CD4-positive, alpha-beta memory T cell (primary cell): ENCODE measurements at regions not wholly inside any gene's neighbourhood (a gene's known extent, or its start where the extent isn't known, plus 50 kb on each side); places are given as distances from the start of the nearest gene placed in this dataset.

Source experiments
- CTCF ChIA-PET: fragments of 350-600 bp; sonication (Branson Sonifier 250); formaldehyde crosslinking; loops from one replicate; lab custom pipeline; 2021; ENCODE audit warnings: inconsistent platforms; ENCODE audit not compliant: partially characterized antibody; lab: Charles Lee
- POLR2A ChIA-PET: fragments of 350-600 bp; sonication (Branson Sonifier 250); formaldehyde crosslinking; loops from one replicate; lab custom pipeline; 2021; ENCODE audit not compliant: partially characterized antibody; lab: Charles Lee
- DNase-seq, 5 donors: peaks; one replicate each; pipeline versions ENCODE4 v3.0.0 to v3.0.0-alpha.2; 2020 to 2022; ENCODE audit warnings: mixed read lengths in 1 of 5
- H3K27ac ChIP-seq: one replicate; pipeline ENCODE4 v1.7.0; 2013; ENCODE audit warnings: low read depth, low read length
- H3K27me3 ChIP-seq: 2 replicates; pipeline ENCODE4 v1.7.0; 2013; ENCODE audit warnings: mild to moderate bottlenecking, low read length, moderate library complexity; ENCODE audit not compliant: insufficient read depth
- H3K36me3 ChIP-seq: 2 replicates; pipeline ENCODE4 v1.7.0; 2013; ENCODE audit warnings: mild to moderate bottlenecking, low read length, moderate library complexity; ENCODE audit not compliant: insufficient read depth
- H3K4me1 ChIP-seq: 2 replicates; pipeline ENCODE4 v1.7.0; 2013; ENCODE audit warnings: mild to moderate bottlenecking, low read length, moderate library complexity; ENCODE audit not compliant: insufficient read depth
- H3K4me3 ChIP-seq, 2 donors: one replicate each; pipeline ENCODE4 v1.7.0; 2013; ENCODE audit warnings: low read length in 2 of 2, mild to moderate bottlenecking in 1 of 2
- H3K9me3 ChIP-seq, 2 donors: one replicate each; pipeline ENCODE4 v1.7.0; 2013; ENCODE audit warnings: low read length in 2 of 2, control low read depth in 1 of 2; ENCODE audit not compliant: control insufficient read depth in 1 of 2
- H3K27ac Mint-ChIP-seq, 7 donors: one replicate each; pipeline ENCODE4 v1.8.0; 2020 to 2021; ENCODE audit warnings: mixed read lengths in 7 of 7, mild to moderate bottlenecking in 6 of 7, inconsistent platforms in 3 of 7, moderate library complexity in 3 of 7
- H3K27me3 Mint-ChIP-seq, 2 donors: one replicate each; pipeline ENCODE4 v1.8.0; 2020 to 2021; ENCODE audit warnings: mixed read lengths in 2 of 2
- H3K36me3 Mint-ChIP-seq, 2 donors: one replicate each; pipeline ENCODE4 v1.8.0; 2020 to 2021; ENCODE audit warnings: mixed read lengths in 2 of 2, inconsistent platforms in 1 of 2, mild to moderate bottlenecking in 1 of 2
- H3K4me1 Mint-ChIP-seq, 4 donors: one replicate each; pipeline ENCODE4 v1.8.0; 2020 to 2021; ENCODE audit warnings: mixed read lengths in 4 of 4, mild to moderate bottlenecking in 1 of 4
- H3K4me3 Mint-ChIP-seq, 8 donors: one replicate each; pipeline ENCODE4 v1.8.0; 2020 to 2021; ENCODE audit warnings: mixed read lengths in 8 of 8, mild to moderate bottlenecking in 7 of 8, moderate library complexity in 6 of 8, inconsistent platforms in 3 of 8
- H3K9me3 Mint-ChIP-seq, 8 donors: one replicate each; pipeline ENCODE4 v1.8.0; 2020 to 2021; ENCODE audit warnings: mixed read lengths in 8 of 8, mild to moderate bottlenecking in 5 of 8, inconsistent platforms in 3 of 8, moderate library complexity in 1 of 8
- intact Hi-C: fragments of 100-400 bp; cut with micrococcal nuclease; formaldehyde crosslinking; loops from one replicate; pipeline ENCODE4 v1.15.1; 2023

- H3K27me3 ChIP-seq = no peaks in the 10 kb centered on the region
- intact Hi-C loops = no loop called here
- ChIA-PET POLR2A (no interaction called here), CTCF (no interaction called here)
- no peaks in the 10 kb centered on the region for H3K36me3 ChIP-seq
- Mint-ChIP-seq H3K4me3 (no peak overlapping the region), H3K4me1 (no peaks in the 10 kb centered on the region), H3K27ac (no peak overlapping the region), H3K36me3 (no peaks in the 10 kb centered on the region), H3K27me3 (peaks cover 0 to 2% of the 10 kb centered on the region in 2 donors), H3K9me3 (peaks cover 0 to 18% (median 6%) of the 10 kb centered on the region in 8 donors)
- no peaks in the 10 kb centered on the region for H3K4me1 ChIP-seq
- no peak for DNase-seq
- no peaks in the 10 kb centered on the region for H3K9me3 ChIP-seq
- no peak overlapping the region for H3K27ac ChIP-seq
- H3K4me3 ChIP-seq = no peak overlapping the region
These were observed 61.2 kb upstream of the EEPD1 start for GRCh38 chr7:36091874-36092176.

- CTCF ChIA-PET = no interaction called here
- no peaks in the 10 kb centered on the region for H3K4me1 Mint-ChIP-seq
- Histone ChIP-seq H3K4me3 (no peak overlapping the region), H3K27me3 (no peaks in the 10 kb centered on the region), H3K27ac (no peak overlapping the region), H3K36me3 (no peaks in the 10 kb centered on the region), H3K4me1 (no peaks in the 10 kb centered on the region), H3K9me3 (no peaks in the 10 kb centered on the region)
- DNase-seq = no peak
- no peaks in the 10 kb centered on the region for H3K36me3 Mint-ChIP-seq
- H3K9me3 Mint-ChIP-seq = peaks cover 0 to 18% (median 6%) of the 10 kb centered on the region in 8 donors
- peaks cover 0 to 2% of the 10 kb centered on the region in 2 donors for H3K27me3 Mint-ChIP-seq
- intact Hi-C loops = no loop called here
- no peak overlapping the region for H3K4me3 Mint-ChIP-seq
- POLR2A ChIA-PET = no interaction called here
- H3K27ac Mint-ChIP-seq = no peak overlapping the region
These were observed 60.8 kb upstream of the EEPD1 start for GRCh38 chr7:36092221-36092771.

- H3K36me3 Mint-ChIP-seq = peaks cover 0 to 4% of the 10 kb centered on the region in 2 donors
- intact Hi-C loops = no loop called here
- no peak overlapping the region for H3K4me3 Mint-ChIP-seq
- CTCF ChIA-PET = no interaction called here
- Histone ChIP-seq H3K27ac (no peak overlapping the region), H3K4me1 (no peaks in the 10 kb centered on the region), H3K9me3 (no peaks in the 10 kb centered on the region), H3K36me3 (no peaks in the 10 kb centered on the region), H3K4me3 (no peak overlapping the region), H3K27me3 (no peaks in the 10 kb centered on the region)
- peaks cover 3 to 22% (median 16%) of the 10 kb centered on the region in 8 donors for H3K9me3 Mint-ChIP-seq
- no peaks in the 10 kb centered on the region for H3K4me1 Mint-ChIP-seq
- H3K27ac Mint-ChIP-seq = no peak overlapping the region
- H3K27me3 Mint-ChIP-seq = peaks cover 0 to 5% of the 10 kb centered on the region in 2 donors
- no peak for DNase-seq
- POLR2A ChIA-PET = no interaction called here
These were observed 56.5 kb upstream of the EEPD1 start for GRCh38 chr7:36096460-36097095.

GRCh38 chr7:36098096-36098495, 55.0 kb upstream of the EEPD1 start:
- DNase-seq = no peak
- Histone ChIP-seq H3K4me3 (no peak overlapping the region), H3K36me3 (no peaks in the 10 kb centered on the region), H3K27me3 (no peaks in the 10 kb centered on the region), H3K9me3 (no peaks in the 10 kb centered on the region), H3K27ac (no peak overlapping the region), H3K4me1 (no peaks in the 10 kb centered on the region)
- intact Hi-C loops = no loop called here
- H3K36me3 Mint-ChIP-seq = peaks cover 0 to 4% of the 10 kb centered on the region in 2 donors
- H3K4me3 Mint-ChIP-seq = no peak overlapping the region
- H3K4me1 Mint-ChIP-seq = no peaks in the 10 kb centered on the region
- H3K9me3 Mint-ChIP-seq = peaks cover 3 to 22% (median 16%) of the 10 kb centered on the region in 8 donors
- ChIA-PET POLR2A (no interaction called here), CTCF (no interaction called here)
- peaks cover 0 to 5% of the 10 kb centered on the region in 2 donors for H3K27me3 Mint-ChIP-seq
- H3K27ac Mint-ChIP-seq = peak overlapping the region in 1 of 7 donors; percentile 49

- H3K9me3 Mint-ChIP-seq = peaks cover 3 to 22% (median 16%) of the 10 kb centered on the region in 8 donors
- intact Hi-C loops = no loop called here
- Histone ChIP-seq H3K27ac (no peak overlapping the region), H3K4me1 (no peaks in the 10 kb centered on the region), H3K36me3 (no peaks in the 10 kb centered on the region), H3K4me3 (no peak overlapping the region), H3K9me3 (no peaks in the 10 kb centered on the region), H3K27me3 (no peaks in the 10 kb centered on the region)
- no peak for DNase-seq
- peaks cover 0 to 5% of the 10 kb centered on the region in 2 donors for H3K27me3 Mint-ChIP-seq
- no peak overlapping the region for H3K4me3 Mint-ChIP-seq
- CTCF ChIA-PET = no interaction called here
- no peak overlapping the region for H3K27ac Mint-ChIP-seq
- POLR2A ChIA-PET = no interaction called here
- peaks cover 0 to 4% of the 10 kb centered on the region in 2 donors for H3K36me3 Mint-ChIP-seq
- H3K4me1 Mint-ChIP-seq = no peaks in the 10 kb centered on the region
These were observed 52.8 kb upstream of the EEPD1 start for GRCh38 chr7:36100226-36100625.

- Mint-ChIP-seq H3K27me3 (peaks cover 0 to 2% of the 10 kb centered on the region in 2 donors), H3K36me3 (peaks cover 0 to 4% of the 10 kb centered on the region in 2 donors), H3K4me1 (no peaks in the 10 kb centered on the region), H3K4me3 (no peak overlapping the region), H3K9me3 (peaks cover 3 to 22% (median 16%) of the 10 kb centered on the region in 8 donors), H3K27ac (no peak overlapping the region)
- CTCF ChIA-PET = no interaction called here
- POLR2A ChIA-PET = no interaction called here
- Histone ChIP-seq H3K27me3 (no peaks in the 10 kb centered on the region), H3K36me3 (no peaks in the 10 kb centered on the region), H3K4me1 (no peaks in the 10 kb centered on the region), H3K9me3 (no peaks in the 10 kb centered on the region), H3K4me3 (no peak overlapping the region), H3K27ac (no peak overlapping the region)
- intact Hi-C loops = no loop called here
- DNase-seq = no peak
These were observed 52.4 kb upstream of the EEPD1 start for GRCh38 chr7:36100634-36101033.
